IPS-15b (cell line): ENCODE measurements at regions not wholly inside any gene's neighbourhood (a gene's known extent, or its start where the extent isn't known, plus 50 kb on each side); places are given as distances from the start of the nearest gene placed in this dataset.
"Not testable (repeated sequence)": the region's sequence is repeated elsewhere in the genome, so short reads cannot be mapped to it uniquely, and the experiment has no call there.

Experiments used
- H3K27me3 ChIP-seq: one replicate; pipeline ENCODE4 v1.6.1; 2013; ENCODE audit warnings: low read length; ENCODE audit not compliant: control insufficient read depth, insufficient read depth
- H3K36me3 ChIP-seq: one replicate; pipeline ENCODE4 v1.6.1; 2013; ENCODE audit warnings: low read length; ENCODE audit not compliant: control insufficient read depth, insufficient read depth
- H3K4me1 ChIP-seq: one replicate; pipeline ENCODE4 v1.6.1; 2013; ENCODE audit warnings: mild to moderate bottlenecking, low read length; ENCODE audit not compliant: control insufficient read depth, insufficient read depth
- H3K4me3 ChIP-seq: one replicate; pipeline ENCODE4 v1.5.1; 2013; ENCODE audit warnings: low read depth, low read length
- H3K9ac ChIP-seq: one replicate; pipeline ENCODE4 v1.6.1; 2013; ENCODE audit warnings: low read depth, mild to moderate bottlenecking, low read length
- H3K9me3 ChIP-seq: one replicate; pipeline ENCODE4 v1.6.1; 2013; ENCODE audit warnings: mild to moderate bottlenecking, low read length; ENCODE audit not compliant: control insufficient read depth, insufficient read depth

DNA sequence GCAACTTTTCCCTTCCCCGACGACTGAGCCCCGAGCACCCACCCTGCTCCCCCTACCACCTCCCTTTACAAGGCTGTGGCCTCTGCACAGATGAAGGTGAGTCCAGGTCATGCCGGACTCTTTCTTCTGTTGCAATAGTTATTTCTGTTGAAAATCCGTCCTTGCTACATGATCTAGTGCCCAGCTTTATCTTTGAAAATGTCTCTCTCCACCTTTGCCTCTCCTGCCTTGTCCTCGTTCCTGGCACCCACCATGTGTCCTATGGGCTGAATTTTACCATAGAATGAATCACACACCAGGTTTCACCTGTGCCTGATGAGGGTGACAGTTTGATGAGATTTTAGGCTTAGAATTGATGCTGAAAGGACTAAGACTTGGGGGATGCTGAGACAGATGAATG is 92.9 kb downstream of the TMEM121 start:
- not testable (repeated sequence) for H3K27me3 ChIP-seq, H3K4me1 ChIP-seq, H3K36me3 ChIP-seq, H3K9ac ChIP-seq, H3K4me3 ChIP-seq
- peaks cover 15% of the 10 kb centered on the region for H3K9me3 ChIP-seq

DNA sequence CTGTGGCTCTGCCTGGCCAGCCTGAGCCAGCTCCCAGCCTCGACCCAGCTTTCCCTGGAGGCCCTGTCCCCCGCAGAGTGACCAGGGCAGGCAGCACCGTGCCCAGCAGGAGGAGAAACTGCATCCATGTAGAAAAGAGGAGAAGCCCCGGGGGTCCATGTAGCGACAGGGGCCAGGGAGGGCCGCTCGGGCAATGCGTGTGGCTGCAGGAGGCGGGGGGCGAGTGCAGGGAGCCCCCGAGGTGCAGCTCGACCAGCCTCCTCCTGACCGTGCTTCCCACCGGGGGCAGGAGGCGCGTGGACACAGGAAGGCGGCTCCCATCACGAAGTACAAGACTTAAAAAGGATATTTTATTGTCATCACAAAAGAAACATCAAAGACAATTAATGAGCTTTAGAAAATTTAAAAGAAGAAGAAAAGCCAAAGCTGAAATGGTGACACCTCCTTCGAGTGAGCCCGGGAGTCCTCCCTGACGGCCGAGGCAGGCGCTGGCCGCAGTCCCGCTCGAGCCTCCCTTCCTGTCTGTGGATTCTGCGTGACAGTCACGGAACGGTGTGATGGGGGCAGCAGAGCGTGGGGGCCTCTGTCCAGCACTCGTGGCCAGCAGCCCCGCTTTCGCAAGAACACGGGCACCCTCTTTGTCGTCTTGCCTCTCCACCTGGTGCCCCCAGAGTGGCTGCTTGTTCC is 93.9 kb downstream of the TMEM121 start:
- H3K4me1 ChIP-seq, H3K27me3 ChIP-seq, H3K36me3 ChIP-seq, H3K4me3 ChIP-seq, H3K9ac ChIP-seq: not testable (repeated sequence)
- H3K9me3 ChIP-seq = peaks cover 15% of the 10 kb centered on the region

DNA sequence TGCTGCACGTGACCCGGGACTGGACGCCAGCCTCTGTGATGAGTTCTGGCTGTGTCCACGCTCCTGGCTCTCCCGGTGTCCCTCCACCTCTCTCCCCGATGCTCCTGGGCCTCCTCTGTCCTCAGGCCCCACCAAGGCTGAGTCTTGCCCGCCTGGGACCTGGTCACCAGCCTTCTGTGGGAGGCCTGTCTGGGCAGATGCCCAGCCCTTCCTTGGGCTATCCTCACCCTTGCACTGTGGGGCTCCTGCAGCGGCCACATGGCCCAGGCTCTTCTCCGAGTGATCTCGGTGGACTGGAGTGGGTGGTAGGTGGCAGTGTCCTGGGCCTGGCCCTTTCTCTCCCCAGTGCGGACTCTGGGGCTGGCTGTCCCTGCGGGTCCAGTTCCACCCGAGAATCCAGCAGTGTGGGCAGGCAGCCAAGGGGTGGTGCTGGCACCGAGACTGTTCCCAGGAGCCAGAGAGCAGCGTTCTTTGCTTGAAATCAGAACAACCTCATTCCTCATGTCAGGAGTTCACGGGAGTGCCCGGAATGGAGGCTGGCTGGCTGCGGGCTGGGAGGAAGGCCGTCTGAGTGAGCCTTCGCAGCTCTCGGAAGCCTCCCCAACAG is 94.6 kb downstream of the TMEM121 start:
- not testable (repeated sequence) for H3K36me3 ChIP-seq, H3K27me3 ChIP-seq, H3K9ac ChIP-seq, H3K4me1 ChIP-seq, H3K4me3 ChIP-seq
- H3K9me3 ChIP-seq = peaks cover 15% of the 10 kb centered on the region

DNA sequence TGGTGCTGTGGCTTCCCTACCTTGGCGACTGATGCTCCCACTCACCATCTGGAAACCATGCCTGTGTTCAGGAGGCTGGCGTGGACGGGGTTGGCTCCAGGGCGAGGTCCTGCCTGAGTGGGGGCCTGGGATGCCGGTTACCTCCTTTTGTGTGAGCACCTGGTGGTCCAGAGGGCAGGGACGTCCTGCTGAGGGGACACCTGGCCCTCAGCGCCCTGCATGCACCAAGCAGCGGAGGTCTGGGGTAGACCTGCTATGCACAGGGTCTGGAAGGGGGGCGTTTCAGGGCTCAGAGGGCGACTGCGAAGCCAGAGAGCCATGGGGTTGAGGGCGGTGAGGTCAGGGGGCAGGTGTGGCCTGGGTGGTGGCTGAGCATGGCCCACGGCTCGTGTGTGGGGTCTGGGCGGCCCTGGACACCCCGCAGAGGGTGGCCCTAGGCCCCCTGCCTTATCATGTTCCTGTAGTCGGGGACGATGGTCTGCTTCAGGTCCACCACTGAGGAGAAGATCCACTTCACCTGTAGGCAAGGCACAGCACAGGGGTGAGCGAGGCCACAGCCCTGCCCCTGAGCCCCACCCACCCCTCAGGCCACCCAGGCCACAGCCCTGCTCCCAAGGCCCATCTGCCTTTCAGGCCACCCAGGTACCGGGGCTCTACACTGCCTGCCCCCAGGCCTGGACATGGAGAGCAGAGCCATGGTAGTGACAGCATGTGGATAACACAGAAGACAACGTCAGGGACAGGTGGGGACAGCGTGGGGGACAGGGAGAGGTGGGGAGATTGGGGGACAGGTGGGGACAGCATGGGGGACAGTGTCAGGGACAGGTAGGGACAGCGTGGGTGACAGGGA is 95.3 kb downstream of the TMEM121 start:
- not testable (repeated sequence) for H3K9ac ChIP-seq, H3K36me3 ChIP-seq, H3K4me1 ChIP-seq, H3K27me3 ChIP-seq, H3K4me3 ChIP-seq
- H3K9me3 ChIP-seq = peaks cover 14% of the 10 kb centered on the region

DNA sequence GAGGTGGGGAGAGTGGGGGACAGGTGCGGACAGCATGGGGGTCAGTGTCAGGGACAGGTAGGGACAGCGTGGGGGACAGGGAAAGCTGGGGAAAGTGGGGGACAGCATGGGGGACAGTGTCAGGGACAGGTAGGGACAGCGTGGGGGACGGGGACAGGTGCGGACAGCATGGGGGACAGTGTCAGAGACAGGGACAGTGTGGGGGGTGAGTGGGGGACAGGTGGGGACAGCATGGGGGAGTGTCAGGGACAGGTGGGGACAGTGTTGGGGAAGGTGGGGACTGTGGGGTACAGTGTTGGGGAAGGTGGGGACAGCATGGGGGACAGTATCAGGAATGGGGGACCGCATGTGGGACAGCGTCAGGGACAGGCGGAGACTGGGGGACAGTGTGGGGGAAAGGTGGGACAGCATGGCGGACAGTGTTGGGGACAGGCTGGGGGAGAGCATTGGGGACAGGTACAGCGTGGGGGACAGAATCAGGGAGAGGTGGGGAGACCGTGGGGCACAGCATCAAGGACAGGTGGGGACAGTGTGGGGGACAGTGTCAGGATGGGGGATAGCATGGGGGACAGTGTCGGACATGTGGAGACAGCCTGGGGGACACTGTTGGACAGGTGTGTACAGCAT is 96.1 kb downstream of the TMEM121 start:
- Histone ChIP-seq H3K27me3 (no peaks in the 10 kb centered on the region), H3K4me1 (no peaks in the 10 kb centered on the region), H3K9me3 (peaks cover 6% of the 10 kb centered on the region), H3K36me3 (peaks cover 6% of the 10 kb centered on the region), H3K9ac (no peak overlapping the region), H3K4me3 (no peak overlapping the region)

DNA sequence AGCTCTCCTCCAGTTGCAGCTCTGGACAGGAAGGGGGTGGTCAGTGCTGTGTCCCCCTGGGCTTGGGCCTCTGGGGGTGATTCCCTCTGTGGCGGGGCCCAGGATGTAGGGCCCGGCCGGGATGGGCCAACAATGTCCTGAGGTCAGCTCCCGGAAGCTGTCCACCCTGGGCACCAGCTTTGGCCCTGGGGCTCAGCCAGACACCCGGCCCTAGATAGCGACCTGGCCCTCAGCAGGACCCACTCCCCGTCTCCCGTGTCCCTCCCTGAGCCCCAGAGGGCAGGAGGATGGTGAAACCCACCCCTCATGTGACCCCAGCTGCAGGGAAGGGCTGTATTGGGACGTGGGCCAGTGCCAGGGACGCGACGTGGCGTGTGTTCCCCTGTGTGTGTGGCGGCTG is 96.8 kb downstream of the TMEM121 start:
- not testable (repeated sequence) for H3K36me3 ChIP-seq, H3K9me3 ChIP-seq, H3K4me1 ChIP-seq, H3K9ac ChIP-seq, H3K27me3 ChIP-seq, H3K4me3 ChIP-seq

DNA sequence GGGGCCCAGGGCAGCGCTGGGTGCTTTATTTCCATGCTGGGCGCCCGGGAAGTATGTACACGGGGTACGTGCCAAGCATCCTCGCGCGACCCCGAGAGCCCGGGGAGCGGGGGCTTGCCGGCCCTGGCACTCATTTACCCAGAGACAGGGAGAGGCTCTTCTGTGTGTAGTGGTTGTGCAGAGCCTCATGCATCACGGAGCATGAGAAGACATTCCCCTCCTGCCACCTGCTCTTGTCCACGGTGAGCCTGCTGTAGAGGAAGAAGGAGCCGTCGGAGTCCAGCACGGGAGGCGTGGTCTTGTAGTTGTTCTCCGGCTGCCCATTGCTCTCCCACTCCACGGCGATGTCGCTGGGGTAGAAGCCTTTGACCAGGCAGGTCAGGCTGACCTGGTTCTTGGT is 98.0 kb downstream of the TMEM121 start:
- not testable (repeated sequence) for H3K9me3 ChIP-seq, H3K4me1 ChIP-seq, H3K9ac ChIP-seq, H3K36me3 ChIP-seq, H3K4me3 ChIP-seq, H3K27me3 ChIP-seq

DNA sequence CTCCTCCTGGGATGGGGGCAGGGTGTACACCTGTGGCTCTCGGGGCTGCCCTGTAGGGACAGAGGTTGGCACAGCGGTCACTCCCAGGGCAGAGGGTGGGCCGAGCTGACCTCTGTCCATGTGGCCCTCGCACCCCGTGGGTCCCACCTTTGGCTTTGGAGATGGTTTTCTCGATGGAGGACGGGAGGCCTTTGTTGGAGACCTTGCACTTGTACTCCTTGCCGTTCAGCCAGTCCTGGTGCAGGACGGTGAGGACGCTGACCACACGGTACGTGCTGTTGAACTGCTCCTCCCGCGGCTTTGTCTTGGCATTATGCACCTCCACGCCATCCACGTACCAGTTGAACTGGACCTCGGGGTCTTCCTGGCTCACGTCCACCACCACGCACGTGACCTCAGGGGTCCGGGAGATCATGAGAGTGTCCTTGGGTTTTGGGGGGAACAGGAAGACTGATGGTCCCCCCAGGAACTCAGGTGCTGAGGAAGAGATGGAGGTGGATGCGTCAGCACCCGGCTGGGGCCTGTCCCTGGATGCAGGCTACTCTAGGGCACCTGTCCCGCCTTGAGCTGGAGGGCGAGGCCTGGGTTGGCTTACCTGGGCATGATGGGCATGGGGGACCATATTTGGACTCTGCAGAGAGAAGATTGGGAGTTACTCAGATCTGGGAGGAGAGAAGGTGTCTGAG is 98.5 kb downstream of the TMEM121 start:
- H3K36me3 ChIP-seq = not testable (repeated sequence)

DNA sequence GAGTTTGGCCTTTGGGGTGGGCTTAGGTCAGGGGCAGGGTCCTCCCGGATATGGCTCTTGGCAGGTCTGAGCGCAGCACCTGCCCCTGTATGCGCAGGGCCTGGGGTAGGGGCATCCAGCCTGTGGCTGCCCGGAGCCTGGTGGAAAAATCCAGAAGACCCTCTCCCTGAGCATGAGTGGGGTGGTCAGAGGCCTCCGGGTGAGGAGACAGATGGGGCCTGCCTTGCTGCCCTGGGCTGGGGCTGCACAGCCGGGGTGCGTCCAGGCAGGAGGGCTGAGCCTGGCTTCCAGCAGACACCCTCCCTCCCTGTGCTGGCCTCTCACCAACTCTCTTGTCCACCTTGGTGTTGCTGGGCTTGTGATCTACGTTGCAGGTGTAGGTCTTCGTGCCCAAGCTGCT is 99.1 kb downstream of the TMEM121 start:
- H3K9me3 ChIP-seq, H3K9ac ChIP-seq, H3K4me3 ChIP-seq, H3K36me3 ChIP-seq, H3K27me3 ChIP-seq, H3K4me1 ChIP-seq: not testable (repeated sequence)

More for the DNA sequence above, 98.5 kb downstream of the TMEM121 start:
- not testable (repeated sequence) for H3K27me3 ChIP-seq, H3K4me1 ChIP-seq, H3K4me3 ChIP-seq, H3K9ac ChIP-seq, H3K9me3 ChIP-seq

DNA sequence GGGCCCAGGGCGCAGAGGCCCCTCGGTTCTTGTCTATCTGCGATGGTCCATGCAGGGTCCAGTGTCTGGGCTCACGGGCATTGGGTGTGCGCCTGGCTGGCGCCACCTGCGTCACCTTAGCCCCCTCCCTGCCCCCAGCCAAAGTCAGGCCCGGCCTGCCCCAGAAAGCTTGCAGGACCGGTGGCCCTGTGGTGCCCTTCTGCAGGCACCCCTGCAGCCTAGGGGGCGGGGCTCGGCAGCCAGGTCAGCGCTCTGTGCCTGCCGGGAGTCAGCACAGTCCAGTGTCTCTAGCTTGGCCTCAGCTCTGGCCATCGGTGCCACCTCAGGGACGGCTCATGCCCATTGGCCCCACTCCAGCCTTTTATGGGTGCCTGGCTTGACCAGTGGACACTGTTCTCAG is 99.7 kb downstream of the TMEM121 start:
- not testable (repeated sequence) for H3K4me1 ChIP-seq, H3K9ac ChIP-seq, H3K27me3 ChIP-seq, H3K4me3 ChIP-seq, H3K9me3 ChIP-seq, H3K36me3 ChIP-seq

DNA sequence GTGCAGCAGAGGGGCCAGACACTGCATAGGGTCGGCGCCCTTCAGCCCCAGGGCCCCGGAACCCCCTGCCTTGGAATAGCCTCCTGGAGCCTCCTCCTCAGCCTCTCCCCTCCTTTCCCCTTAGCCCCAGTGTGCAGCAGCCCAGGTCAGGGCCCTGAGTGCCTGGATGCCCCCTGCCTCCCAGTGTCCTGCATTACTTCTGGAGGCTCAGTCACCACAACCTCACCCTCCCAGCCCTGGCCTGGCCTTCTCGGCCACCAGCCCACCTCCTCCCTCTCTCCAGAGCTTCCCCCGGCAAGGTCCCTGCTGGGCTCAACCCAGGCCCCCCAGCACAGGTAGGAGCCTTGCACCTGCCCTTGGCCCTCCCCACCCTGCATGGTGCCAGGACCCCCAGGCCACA is 100.3 kb downstream of the TMEM121 start:
- not testable (repeated sequence) for H3K4me1 ChIP-seq, H3K9me3 ChIP-seq, H3K4me3 ChIP-seq, H3K9ac ChIP-seq, H3K36me3 ChIP-seq, H3K27me3 ChIP-seq
